ENCODE measurements at regions not wholly inside any gene's neighbourhood (a gene's known extent, or its start where the extent isn't known, plus 50 kb on each side); places are given as distances from the start of the nearest gene placed in this dataset.

DNA sequence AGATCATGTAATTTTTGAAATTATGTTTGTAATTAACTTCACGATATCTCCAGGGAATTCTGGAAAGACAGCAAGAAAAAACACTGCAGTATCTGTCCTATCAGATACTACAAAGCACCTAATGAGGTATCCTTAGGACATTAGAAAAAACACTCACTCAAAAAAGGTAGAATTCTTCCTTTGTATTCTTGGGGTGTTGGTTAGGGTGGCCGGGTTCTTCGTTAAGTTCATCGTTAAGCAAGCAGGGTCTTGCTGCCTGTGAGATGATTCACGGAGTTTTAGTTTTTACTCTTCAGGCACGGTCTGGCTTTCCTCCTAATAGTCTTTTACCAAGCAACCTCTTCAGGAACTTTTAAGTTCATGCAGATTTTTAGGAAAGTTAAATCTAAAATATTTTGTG lies 91.4 kb upstream of the IRX4 start:
- no peak for DNase-seq (ENCODE audit: low spot score)
- TF ChIP-seq CTCF (IDR thresholded peaks at IDR 0.05; ENCODE audit: extremely low read depth, missing control alignments), result no peak

DNA sequence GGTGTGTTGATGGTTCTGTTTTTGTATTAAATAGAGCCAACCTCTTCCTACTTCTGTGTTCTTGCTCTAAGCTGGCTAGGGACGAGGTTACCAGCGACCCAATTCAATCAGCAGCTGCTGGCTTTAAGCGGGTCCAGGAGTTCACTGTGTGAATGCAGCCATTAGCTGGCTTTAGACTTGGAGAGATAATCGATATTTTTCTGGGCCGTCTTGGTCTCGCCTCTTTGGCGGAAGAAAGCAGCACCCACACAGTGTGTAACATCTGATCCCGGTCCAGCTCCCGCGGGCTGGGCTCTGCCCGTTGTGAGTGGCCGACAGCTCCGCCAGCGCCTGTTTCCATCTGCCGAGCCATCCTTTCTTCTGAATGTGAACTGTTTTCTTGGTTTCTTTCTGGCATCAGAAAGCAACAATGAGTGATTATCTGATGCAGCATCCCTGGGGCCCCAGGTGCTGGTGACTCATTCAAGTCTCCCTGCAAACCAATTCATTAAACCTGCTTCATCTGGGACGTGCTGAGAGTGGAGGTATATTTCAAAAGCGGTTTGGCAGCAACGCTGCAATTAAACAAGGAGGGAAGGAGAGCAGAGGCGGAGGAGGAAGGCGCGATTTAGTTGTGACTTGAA lies 90.8 kb upstream of the IRX4 start:
- DNase-seq (ENCODE audit: low spot score), result no peak
- TF ChIP-seq CTCF (IDR thresholded peaks at IDR 0.05; ENCODE audit: extremely low read depth, missing control alignments), result no peak

DNA sequence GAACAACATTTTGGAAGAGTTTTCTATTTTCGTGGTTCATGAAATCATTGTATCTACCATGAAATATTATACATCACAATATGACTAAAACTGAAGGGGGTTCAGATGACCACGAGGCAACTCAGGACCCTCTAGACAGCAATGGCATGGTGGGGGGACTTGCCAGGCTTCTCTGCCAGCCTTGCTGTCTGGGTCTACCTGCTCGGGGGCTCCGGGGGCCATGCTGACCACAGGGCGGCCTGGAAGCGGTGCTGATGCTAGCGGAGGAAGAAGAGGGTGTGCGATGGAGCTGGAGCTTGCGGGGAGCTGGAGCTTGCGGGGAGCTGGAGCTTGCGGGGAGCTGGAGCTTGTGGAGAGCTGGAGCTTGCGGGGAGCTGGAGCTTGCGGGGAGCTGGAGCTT lies 89.2 kb upstream of the IRX4 start:
- DNase-seq (ENCODE audit: low spot score), result no peak
- TF ChIP-seq CTCF (IDR thresholded peaks at IDR 0.05; ENCODE audit: extremely low read depth, missing control alignments), result no peak

DNA sequence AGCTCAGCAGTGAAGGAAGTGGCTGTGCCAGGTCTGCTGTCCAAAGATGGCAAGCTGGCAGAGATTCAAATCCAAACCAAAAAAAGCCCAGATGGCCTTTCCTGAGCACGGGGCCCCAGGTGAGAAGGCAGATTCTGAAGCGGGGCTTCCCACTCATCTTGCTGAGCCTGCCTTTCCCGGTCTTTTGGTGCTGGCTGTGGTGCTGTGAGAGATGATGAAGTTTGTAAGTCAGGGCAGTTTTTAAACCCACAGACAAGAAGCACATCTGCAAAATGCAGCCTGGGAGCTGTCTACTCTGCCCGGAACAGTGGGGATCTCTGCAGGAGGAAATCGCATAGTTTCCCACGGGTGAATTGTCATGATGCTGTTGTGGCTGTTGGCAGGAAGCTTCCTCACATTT lies 85.0 kb upstream of the IRX4 start:
- no peak for DNase-seq (ENCODE audit: low spot score)
- TF ChIP-seq CTCF (IDR thresholded peaks at IDR 0.05; ENCODE audit: extremely low read depth, missing control alignments), result no peak

DNA sequence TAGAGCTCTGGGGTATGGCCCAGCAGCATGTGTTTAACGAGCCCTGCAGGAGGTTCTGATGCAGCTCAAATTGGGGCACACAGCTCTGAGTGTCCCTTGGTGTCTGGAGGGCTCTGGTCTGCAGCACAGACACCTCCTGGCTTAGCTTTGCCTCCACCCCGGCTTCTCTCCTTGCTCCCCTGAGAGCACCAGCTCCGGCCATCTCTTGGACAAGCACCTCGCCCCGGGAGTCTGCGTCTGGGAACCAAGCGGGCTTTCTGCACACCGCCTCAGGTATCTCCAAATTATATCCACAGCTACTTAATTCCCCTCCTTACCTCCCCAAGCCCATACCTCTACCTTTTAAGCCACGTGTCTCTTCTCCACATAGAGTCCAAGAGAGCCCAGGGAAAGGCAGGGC lies 83.7 kb upstream of the IRX4 start:
- TF ChIP-seq CTCF (IDR thresholded peaks at IDR 0.05; ENCODE audit: extremely low read depth, missing control alignments), result no peak
- no peak for DNase-seq (ENCODE audit: low spot score)

- TF ChIP-seq CTCF (IDR thresholded peaks at IDR 0.05; ENCODE audit: extremely low read depth, missing control alignments), result no peak
- no peak for DNase-seq (ENCODE audit: low spot score)
Observed at GRCh38 chr5:1965925-1966324, 83.2 kb upstream of the IRX4 start.

- TF ChIP-seq CTCF (IDR thresholded peaks at IDR 0.05; ENCODE audit: extremely low read depth, missing control alignments), result no peak
Observed at GRCh38 chr5:1963941-1964451, 81.3 kb upstream of the IRX4 start.

More at GRCh38 chr5:1963941-1964451, 81.3 kb upstream of the IRX4 start:
- no peak for DNase-seq (ENCODE audit: low spot score)

Measured in GM20000 (cell line).